Kidney epithelial cell (primary cell): ENCODE measurements at regions not wholly inside any gene's neighbourhood (a gene's known extent, or its start where the extent isn't known, plus 50 kb on each side); places are given as distances from the start of the nearest gene placed in this dataset.

ENCODE experiments used
- DNase-seq: peaks from one replicate; pipeline ENCODE4 v3.0.0-alpha.2; 2010; ENCODE audit warnings: low read depth
- H3K27me3 ChIP-seq: 2 replicates; pipeline ENCODE4 v1.6.0; 2011; ENCODE audit warnings: low read length; ENCODE audit not compliant: control insufficient read depth, insufficient read depth
- H3K36me3 ChIP-seq: 2 replicates; pipeline ENCODE4 v1.5.1; 2011; ENCODE audit warnings: low read length; ENCODE audit not compliant: control insufficient read depth, insufficient read depth
- H3K4me3 ChIP-seq: 2 replicates; pipeline ENCODE4 v1.5.1; 2011; ENCODE audit warnings: low read depth, mild to moderate bottlenecking, control low read depth, low read length
- TF ChIP-seq, protein P1 (sequence below): IDR thresholded peaks from 2 replicates; pipeline ENCODE4 v1.5.1; 2011; ENCODE audit warnings: mild to moderate bottlenecking, moderate library complexity, low read length, control low read depth, inconsistent platforms; ENCODE audit not compliant: insufficient read depth, poor library complexity, severe bottlenecking

DNA sequence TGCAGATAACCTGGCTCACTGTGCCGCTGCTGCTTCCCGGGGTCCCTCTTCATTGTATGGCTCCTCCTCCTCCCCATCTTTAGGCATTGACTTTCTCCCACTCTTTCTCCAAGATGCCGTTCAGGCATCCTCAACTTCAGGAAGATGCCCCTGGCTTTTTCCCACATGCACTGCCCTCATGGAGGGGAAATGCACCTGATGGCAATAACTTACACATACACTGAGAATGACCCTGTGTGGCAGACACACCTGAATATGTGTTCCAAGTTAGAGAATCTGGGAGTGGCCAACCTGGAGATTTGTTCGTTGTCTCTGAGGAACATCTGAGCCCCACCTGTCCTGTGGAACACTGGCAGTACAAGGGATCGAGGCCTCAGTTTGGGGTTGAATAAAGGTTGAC, 273.9 kb upstream of the CHD6 start:
- no peak overlapping the region for H3K4me3 ChIP-seq
- TF ChIP-seq, protein P1, sequence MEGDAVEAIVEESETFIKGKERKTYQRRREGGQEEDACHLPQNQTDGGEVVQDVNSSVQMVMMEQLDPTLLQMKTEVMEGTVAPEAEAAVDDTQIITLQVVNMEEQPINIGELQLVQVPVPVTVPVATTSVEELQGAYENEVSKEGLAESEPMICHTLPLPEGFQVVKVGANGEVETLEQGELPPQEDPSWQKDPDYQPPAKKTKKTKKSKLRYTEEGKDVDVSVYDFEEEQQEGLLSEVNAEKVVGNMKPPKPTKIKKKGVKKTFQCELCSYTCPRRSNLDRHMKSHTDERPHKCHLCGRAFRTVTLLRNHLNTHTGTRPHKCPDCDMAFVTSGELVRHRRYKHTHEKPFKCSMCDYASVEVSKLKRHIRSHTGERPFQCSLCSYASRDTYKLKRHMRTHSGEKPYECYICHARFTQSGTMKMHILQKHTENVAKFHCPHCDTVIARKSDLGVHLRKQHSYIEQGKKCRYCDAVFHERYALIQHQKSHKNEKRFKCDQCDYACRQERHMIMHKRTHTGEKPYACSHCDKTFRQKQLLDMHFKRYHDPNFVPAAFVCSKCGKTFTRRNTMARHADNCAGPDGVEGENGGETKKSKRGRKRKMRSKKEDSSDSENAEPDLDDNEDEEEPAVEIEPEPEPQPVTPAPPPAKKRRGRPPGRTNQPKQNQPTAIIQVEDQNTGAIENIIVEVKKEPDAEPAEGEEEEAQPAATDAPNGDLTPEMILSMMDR, result no peak

DNA sequence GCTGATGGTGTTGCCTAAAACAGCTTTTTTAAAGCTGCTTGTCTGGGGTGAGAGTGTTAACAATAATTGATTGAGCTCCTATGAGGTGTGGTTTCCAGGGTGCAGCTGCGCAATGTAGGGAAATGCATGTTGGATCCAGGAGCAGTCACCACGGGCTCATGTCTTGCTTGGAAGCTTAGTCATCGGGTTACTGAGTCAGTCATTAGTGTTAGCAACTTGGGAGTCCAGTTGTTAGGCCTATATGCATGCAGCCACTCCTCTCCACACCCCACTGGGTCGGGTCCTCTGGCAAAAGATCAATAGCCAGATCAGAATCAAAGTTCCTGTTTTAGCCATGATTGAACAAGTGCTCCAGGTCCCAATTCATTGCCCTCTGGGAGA, 271.7 kb upstream of the CHD6 start:
- Histone ChIP-seq H3K4me3 (no peak overlapping the region), H3K36me3 (no peaks in the 10 kb centered on the region), H3K27me3 (no peaks in the 10 kb centered on the region)
- TF ChIP-seq, protein P1, result no peak
- DNase-seq, result peak; percentile 2

More for the DNA sequence above, 273.9 kb upstream of the CHD6 start:
- Histone ChIP-seq H3K36me3 (no peaks in the 10 kb centered on the region), H3K27me3 (no peaks in the 10 kb centered on the region)
- no peak for DNase-seq

DNA sequence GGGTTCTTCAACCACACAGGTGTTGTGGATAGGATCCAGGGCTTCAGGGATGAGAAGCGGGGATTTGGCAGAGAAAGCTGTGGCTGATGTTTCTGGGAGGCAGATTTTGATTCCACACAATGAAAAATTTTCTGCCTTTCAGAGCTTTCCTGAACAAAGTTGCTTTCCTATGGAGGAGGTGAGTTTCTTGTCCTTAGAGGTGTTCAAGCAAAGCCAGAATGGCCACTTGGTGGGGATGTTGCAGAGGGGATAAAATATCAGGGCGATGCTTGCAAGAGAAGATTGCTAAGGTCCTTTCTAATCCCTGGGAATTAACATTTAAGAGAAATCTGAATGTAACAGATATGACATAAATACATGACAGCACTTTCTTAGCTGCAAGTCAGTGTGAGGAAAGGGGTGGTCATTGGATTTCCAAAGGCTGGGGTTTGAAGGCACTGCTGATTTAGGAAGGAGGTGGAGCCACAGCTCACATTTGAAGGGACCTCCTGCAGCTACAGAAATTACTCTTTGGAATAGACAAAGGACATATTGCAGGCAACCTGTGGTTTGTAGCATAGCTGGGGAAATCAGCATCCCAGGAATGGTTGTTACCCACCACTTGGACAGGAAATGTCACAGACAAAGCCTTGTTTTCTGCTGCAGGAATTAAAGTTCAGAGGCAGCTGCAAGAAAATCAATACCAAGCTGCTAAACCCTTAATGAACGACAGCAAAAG, 271.1 kb upstream of the CHD6 start:
- H3K36me3 ChIP-seq, result no peaks in the 10 kb centered on the region
- no peaks in the 10 kb centered on the region for H3K27me3 ChIP-seq
- no peak for DNase-seq
- TF ChIP-seq, protein P1, result no peak
- no peak overlapping the region for H3K4me3 ChIP-seq

DNA sequence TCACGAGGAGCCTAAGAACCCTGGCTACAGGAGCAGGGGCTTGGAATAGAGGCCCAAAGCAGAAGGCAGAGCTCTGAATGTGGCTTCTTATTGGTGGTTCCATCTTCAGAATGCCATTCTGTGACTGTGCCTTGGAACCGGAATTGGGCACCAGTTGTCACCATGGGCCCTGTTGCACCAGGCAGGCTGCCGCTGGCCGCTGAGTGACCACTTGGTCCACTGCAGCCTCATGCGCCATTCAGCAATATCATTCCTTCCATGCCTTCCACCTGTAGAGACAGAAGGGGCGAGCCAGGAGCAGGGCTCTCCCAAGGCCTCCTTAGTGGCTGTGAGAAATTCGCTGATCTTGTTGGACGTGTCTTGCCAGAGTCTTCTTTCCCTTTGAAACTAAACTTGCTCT, 270.3 kb upstream of the CHD6 start:
- no peaks in the 10 kb centered on the region for H3K27me3 ChIP-seq

DNA sequence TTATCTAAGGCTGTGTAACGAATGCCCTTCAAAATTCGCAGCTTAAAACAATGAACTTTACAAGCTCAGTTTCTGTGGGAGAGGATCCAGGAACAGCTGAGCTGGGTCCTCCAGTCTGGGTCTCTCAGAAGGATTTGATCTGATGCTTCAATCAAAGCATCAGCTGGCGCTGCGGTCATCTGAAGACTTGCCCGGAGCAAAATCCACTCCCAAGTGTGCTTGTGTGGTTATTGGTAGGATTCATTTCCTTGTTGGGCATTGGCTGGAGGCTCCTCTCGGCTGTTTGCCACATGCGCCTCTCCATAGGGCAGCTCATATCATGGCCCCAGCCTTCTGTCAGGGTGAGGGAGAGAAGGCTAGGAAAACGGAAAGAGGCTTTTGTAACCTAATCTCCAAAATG, 269.3 kb upstream of the CHD6 start:
- no peak for DNase-seq
- TF ChIP-seq, protein P1, result no peak
- H3K4me3 ChIP-seq, result no peak overlapping the region
- no peaks in the 10 kb centered on the region for H3K36me3 ChIP-seq
- no peaks in the 10 kb centered on the region for H3K27me3 ChIP-seq

More for the DNA sequence above, 270.3 kb upstream of the CHD6 start:
- TF ChIP-seq, protein P1, result no peak
- Histone ChIP-seq H3K4me3 (no peak overlapping the region), H3K36me3 (no peaks in the 10 kb centered on the region)
- DNase-seq, result no peak

DNA sequence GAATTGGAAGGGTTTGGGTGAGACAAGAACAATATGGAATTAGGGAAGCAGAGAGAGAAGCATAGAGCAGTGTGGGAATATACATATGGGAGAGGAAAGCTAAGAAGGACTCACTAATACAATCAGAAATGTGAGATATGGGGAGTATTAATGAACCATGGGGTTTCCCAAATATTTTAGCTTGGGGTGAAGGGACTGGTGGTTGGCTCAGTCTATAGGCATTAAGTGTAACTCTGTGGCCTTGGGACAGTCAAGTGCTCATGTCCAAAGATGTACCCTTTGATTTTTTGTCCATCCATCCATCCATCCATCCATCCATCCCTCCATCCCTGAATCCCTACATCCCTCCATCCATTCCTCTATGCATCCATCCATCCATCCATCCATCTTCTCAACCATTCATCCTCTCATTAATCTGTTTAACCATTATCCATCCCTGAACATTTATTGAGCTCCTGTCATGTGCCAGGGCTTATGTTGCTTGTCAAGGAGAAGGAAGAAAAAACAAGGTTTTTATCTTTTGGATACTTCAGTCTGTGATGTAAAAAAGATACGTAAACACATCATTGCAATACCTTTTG, 263.4 kb upstream of the CHD6 start:
- Histone ChIP-seq H3K4me3 (no peak overlapping the region), H3K36me3 (no peaks in the 10 kb centered on the region), H3K27me3 (no peaks in the 10 kb centered on the region)
- TF ChIP-seq, protein P1, result no peak
- DNase-seq, result no peak
